GM21576 (cell line): ENCODE measurements at regions not wholly inside any gene's neighbourhood (a gene's known extent, or its start where the extent isn't known, plus 50 kb on each side); places are given as distances from the start of the nearest gene placed in this dataset.

ENCODE experiments used
- ATAC-seq: cut with Tn5 transposase; IDR thresholded peaks from one replicate; pipeline ENCODE4 v1.9.1; 2021; ENCODE audit warnings: mild to moderate bottlenecking, moderate library complexity; ENCODE audit not compliant: unreplicated experiment

DNA sequence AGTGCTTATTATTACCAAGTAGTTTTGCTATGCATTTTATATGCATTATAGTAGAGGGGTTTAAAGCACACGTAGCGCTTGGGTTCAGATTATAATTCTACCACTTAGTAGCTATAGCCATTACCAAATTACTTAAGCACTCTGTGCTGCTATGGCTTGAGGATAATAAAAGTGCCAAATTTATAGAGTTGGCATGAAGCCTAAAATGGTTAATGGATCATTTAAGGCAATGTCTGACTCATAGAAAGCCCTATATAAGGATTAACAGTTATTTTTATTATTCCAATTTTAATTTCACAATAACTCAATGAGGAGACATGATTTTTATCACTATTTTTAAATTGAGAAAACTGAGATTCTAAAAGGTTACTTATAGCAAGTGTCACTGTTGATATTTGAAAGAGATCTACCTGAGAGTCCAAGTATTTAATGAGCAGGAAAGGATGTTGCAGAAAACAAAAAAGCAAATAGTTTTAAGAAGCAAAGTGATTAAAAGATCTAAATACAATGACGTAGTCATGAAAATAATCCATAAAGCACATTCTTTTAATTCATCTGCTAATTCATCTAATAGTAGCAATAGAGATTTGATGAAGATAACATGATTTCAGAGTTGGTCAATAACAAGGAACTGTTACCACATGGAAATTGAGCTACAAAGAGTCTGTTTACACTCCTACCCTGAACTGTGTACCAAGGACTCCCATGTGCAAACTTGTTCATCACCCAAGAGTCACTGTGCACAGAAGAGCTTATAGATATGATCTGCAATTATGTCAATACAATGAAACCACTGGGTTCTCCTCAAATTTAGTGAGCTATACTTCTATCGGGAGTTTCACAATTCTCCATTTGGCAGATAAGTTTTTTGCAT lies 78.8 kb upstream of the DTNA start:
- ATAC-seq, result no peak

- ATAC-seq, result no peak
Observed at GRCh38 chr18:34632321-34632720, 77.8 kb upstream of the DTNA start.

- no peak for ATAC-seq
Observed at GRCh38 chr18:34633368-34633767, 76.7 kb upstream of the DTNA start.

DNA sequence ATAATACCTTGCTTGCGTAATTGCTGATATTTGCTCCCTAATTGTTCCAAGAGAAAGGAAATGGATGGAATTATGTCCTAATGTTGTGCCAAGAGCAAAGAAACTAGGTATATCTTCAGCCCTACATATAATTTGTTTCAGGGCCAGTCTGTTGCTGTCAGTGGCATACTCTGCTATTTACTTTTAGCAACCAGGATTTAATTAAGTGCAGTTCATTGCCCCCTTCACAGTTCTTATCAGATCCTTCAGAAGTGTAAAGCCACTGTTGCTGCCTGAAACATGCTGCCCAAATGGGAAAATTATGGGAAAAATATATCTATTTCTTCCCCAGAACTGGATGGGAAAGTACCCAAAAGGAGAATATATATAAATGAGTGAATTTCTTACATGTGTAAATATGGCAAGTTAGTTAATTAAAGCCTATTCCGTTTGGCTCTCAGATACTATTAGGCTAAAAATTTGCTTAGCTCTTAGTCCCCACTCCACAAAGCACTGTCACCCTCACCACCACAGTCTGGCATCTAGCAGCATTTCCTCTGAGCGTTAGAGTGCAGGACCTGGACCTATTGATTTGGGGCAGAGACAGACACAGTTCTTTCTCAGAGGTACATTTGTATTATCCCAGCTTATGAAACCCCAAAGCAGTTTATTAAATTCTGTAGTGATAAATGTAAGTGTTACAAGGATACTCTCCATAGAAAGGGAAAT lies 72.8 kb upstream of the DTNA start:
- ATAC-seq, result no peak

GRCh38 chr18:34639687-34640086 lies 70.4 kb upstream of the DTNA start:
- no peak for ATAC-seq

GRCh38 chr18:34640276-34640675 lies 69.8 kb upstream of the DTNA start:
- ATAC-seq, result no peak

GRCh38 chr18:34643989-34644388 lies 66.1 kb upstream of the DTNA start:
- ATAC-seq, result no peak

- ATAC-seq, result peak; percentile 64
Observed at GRCh38 chr18:34647251-34647650, 62.8 kb upstream of the DTNA start.

DNA sequence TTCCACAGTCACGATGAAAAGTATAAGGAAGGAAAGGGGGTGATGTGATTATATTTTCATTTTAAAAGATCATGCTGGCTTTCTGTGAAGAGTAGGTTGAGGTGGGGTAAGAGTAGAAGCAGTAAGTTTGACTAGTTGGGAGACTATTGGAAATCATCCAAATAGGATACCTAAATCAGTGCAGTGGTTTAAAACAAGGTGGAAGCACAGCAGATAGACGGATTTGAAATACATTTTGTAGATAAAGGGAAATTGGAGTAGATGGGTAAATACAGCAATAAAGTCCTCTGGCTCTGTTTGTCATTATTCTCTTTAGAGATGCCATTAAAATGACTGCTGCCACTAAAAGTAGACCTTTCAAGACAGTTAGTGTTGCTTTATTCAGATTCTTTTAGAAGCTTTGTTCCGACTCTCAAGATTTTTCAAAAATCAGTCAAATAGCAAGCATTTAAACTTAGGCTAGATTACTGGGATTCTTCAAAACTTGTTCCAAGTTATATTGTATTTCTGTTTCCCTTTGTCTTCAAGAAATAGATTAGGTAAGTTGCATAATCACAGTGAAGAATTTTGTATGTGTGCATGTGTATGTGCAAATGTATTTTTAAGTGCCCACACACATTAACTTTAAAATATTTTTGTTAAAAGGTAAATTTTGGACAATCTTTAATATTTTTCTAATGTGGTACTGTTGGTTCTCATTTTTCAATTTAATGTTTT lies 61.7 kb upstream of the DTNA start:
- no peak for ATAC-seq

DNA sequence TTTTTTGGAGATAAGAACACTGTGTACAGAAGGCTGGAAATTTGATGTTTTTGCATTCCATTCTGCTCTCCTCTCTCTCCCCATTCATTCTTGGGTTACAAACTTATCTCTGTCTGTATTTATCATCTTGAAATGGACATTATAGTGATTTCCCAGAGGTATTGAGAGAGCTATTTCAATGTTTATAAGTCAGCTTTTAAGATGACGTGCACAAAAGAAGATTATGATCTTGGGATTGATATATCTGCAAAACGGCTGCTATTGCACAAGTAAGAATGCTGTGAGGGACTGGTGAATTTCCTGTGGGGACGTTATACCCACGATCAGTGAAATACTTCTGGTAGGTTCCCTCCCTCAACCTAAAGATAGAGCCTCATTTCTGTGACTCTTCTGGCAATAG lies 61.0 kb upstream of the DTNA start:
- ATAC-seq, result no peak

DNA sequence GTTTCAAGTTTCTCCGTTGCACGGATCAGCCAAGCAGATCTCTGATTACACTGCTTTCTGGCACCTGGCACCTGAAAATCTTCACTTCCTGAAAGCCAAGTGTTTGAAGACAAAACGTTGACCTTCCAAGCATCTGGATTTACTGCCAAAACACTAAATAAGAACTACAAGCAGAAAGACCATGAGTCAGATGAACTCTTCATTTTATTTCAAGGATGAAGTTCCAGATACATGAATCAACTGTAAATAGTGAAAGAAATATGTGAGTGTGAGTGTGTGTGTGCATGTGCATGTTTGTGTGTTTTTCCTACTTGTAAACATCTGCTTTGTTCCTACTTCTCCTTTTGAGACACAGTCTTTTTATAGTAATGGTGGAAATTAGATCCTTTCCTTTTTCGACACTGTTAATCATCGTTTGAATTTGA lies 60.0 kb upstream of the DTNA start:
- ATAC-seq, result no peak

DNA sequence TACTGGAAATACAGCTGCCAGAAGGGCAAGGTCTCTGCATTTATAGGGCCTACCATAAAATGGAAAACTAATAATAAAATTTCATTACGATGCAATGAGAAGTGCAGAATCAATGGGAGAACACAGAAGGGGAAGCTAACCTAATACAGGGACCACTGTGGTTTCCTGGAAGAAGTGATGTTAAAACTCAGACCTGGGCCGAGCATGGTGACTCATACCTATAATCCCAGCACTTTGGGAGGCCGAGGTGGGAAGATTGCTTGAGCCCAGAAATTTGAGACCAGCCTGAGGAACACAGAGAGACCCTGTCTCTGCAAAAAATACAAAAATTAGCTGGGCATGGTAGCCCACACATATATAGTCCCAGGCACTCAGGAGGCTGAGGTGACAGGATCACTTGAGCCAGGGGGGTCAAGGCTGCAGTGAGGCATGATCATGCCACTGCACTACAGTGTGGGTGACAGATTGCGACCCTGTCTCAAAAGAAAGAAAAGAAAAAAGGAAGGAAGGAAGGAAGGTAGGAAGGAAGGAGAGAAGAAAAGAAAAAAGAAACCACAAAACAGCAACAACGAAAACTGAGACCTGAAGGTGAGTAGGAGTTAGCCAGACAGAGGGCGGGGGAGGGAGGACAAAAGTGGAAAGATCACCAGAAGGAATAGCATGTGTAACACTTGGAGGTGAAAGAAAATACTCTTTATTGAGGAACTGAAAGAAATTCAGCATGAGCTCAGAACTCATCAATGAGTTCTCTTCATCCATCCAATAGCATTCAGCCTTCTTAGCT lies 58.3 kb upstream of the DTNA start:
- no peak for ATAC-seq

DNA sequence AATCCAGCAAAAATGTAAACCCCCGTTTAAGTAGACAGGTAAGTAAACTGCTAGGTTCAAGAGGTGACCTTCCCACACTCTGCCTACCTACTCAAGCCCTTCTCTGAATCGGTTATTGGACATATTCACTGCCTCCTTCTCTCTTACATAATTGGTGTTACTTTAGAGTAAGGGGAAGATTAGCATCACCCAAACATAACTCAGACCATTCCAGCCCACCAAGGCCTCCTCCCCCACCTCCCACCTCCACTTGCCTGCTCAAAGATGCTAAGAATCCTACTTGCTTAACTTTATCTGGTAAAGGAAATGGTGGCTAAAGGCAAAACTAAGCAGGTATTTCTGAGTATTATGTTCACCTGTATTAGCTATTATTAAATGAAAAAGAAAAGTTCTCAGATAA lies 55.0 kb upstream of the DTNA start:
- no peak for ATAC-seq

DNA sequence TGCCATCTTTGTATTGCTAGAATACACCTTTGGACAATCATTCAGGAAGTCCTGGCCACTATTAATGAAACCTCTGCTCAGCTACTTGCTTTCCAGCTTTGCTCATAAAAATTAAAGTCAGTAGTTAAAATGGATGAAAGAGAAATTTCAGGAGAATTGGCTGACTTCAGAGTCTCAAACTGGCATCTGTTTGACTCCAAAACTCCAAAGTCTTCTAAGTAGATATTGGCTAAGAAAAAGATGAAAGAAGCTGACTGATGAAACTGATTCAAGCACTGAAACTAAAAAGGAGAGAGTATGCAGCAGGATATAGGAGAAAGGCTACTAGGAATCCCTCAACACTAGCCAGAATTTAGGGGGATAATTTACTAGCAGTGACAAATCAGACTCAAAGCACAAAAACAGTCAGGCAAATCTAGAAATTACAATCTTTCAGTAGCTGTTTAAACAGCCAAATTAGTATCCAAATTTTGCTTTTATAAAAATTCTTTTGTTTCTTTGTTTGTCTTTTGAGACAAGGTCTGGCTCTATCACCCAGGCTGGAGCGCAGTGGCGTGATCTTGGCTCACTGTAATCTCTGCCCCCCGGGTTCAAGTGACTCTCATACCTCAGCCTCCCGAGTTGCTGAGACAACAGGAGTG lies 52.1 kb upstream of the DTNA start:
- no peak for ATAC-seq

DNA sequence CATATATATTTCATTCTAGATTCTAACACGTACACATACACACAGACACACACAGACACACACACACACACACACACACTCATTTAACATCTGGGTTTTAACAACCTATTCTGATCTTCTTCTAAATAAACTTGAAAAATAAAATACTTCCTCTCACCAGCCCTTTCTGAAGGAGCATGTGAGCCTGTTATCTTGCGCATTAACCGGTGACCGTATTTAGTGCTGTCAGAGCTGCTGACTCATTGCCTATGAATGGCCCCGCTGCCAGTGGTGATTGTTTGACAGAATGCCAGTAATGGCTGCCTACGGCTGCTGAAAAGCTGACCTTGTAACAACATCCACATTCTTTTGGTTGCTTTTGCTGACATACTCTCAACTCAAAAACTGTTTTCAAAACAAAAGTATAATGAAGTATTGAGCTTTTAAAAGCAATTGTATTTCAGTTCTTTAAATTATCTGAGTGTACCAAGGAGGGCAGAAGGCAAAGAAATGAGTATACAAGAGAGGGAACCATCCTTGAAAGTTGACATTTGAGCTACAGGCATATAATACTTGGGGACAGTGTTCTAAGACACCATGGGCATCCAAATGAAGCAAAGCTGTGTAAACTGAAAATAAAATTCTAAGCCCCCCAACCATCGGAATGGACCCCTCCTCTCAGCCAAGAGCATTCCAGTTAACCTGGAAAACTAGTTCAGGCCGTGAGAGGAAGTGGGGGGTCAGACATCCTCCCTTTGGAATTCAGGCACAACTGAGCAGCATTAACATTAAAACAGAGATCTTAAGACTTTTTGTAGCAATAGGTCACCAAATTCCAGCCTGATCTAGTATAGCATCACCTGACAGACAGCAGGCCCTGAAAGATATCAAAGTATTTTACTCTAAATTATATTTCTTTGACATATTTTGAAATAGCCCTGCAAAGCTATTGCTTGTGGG lies 50.2 kb upstream of the DTNA start:
- ATAC-seq, result no peak
